Endothelial cell of umbilical vein (primary cell): ENCODE measurements at regions not wholly inside any gene's neighbourhood (a gene's known extent, or its start where the extent isn't known, plus 50 kb on each side); places are given as distances from the start of the nearest gene placed in this dataset.

Experiments used
- EZH2 ChIP-seq: IDR thresholded peaks from 2 replicates; pipeline ENCODE4 v1.6.1; 2012; ENCODE audit warnings: borderline replicate concordance, low read depth, mild to moderate bottlenecking, moderate library complexity, low read length, inconsistent platforms; ENCODE audit not compliant: severe bottlenecking
- TF ChIP-seq, protein P1 (sequence below), 2 donors: IDR thresholded peaks; 1 replicate in 1 of 2; 2 replicates in 1 of 2; pipeline ENCODE4 v1.5.1; 2011; ENCODE audit warnings: low read length in 2 of 2, mild to moderate bottlenecking in 2 of 2, moderate library complexity in 2 of 2, control low read depth in 1 of 2, inconsistent platforms in 1 of 2, low read depth in 1 of 2; ENCODE audit not compliant: insufficient read depth in 1 of 2; ENCODE audit errors: extremely low read depth in 1 of 2

- TF ChIP-seq, protein P1, sequence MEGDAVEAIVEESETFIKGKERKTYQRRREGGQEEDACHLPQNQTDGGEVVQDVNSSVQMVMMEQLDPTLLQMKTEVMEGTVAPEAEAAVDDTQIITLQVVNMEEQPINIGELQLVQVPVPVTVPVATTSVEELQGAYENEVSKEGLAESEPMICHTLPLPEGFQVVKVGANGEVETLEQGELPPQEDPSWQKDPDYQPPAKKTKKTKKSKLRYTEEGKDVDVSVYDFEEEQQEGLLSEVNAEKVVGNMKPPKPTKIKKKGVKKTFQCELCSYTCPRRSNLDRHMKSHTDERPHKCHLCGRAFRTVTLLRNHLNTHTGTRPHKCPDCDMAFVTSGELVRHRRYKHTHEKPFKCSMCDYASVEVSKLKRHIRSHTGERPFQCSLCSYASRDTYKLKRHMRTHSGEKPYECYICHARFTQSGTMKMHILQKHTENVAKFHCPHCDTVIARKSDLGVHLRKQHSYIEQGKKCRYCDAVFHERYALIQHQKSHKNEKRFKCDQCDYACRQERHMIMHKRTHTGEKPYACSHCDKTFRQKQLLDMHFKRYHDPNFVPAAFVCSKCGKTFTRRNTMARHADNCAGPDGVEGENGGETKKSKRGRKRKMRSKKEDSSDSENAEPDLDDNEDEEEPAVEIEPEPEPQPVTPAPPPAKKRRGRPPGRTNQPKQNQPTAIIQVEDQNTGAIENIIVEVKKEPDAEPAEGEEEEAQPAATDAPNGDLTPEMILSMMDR (IDR thresholded peaks at IDR 0.05; ENCODE audit: extremely low read depth in 1 of 2, insufficient read depth in 1 of 2, low read depth in 1 of 2, low read length in 2 of 2), result no peak
- no peak for TF ChIP-seq EZH2
Observed at GRCh38 chr18:29361843-29362242, 1184.9 kb upstream of the CDH2 start.
